AG04450 (cell line): ENCODE measurements at regions not wholly inside any gene's neighbourhood (a gene's known extent, or its start where the extent isn't known, plus 50 kb on each side); places are given as distances from the start of the nearest gene placed in this dataset.
"Not testable (repeated sequence)": the region's sequence is repeated elsewhere in the genome, so short reads cannot be mapped to it uniquely, and the experiment has no call there.

ENCODE experiments used
- CTCF ChIA-PET: fragments of 300-600, 350-600 bp; formaldehyde crosslinking; extraction: SDS; loops from one replicate; lab custom pipeline; 2022; ENCODE audit warnings: antibody characterized with exemption, inconsistent platforms; lab: Charles Lee
- POLR2A ChIA-PET: fragments of 350-600 bp; formaldehyde crosslinking; extraction: SDS; loops from one replicate; lab custom pipeline; 2021; ENCODE audit warnings: antibody characterized with exemption, inconsistent platforms; lab: Yijun Ruan, JAX
- DNase-seq: peaks from one replicate; pipeline ENCODE4 v3.0.0-alpha.2; 2011; ENCODE audit warnings: low read depth, low spot score
- H3K27ac ChIP-seq: one replicate; pipeline ENCODE4 v1.5.1; 2012; ENCODE audit warnings: low read depth, low read length, control low read depth
- H3K27me3 ChIP-seq: one replicate; pipeline ENCODE4 v1.6.0; 2012; ENCODE audit warnings: low read length; ENCODE audit not compliant: control insufficient read depth, insufficient read depth
- H3K4me3 ChIP-seq: 2 replicates; pipeline ENCODE4 v1.5.1; 2011; ENCODE audit warnings: mild to moderate bottlenecking, low read depth, low read length, control low read depth
- H3K9me3 ChIP-seq: 2 replicates; pipeline ENCODE4 v1.5.1; 2012; ENCODE audit warnings: low read length; ENCODE audit not compliant: control insufficient read depth, insufficient read depth
- CTCF ChIP-seq: IDR thresholded peaks from 2 replicates; pipeline ENCODE4 v1.5.1; 2011; ENCODE audit warnings: low read depth, low read length, control low read depth, inconsistent platforms

- POLR2A ChIA-PET = no interaction called here
- H3K27ac ChIP-seq = no peak overlapping the region
- H3K9me3 ChIP-seq = peaks cover 17% of the 10 kb centered on the region
- no peak for DNase-seq
- no peak for TF ChIP-seq CTCF
- no peak overlapping the region for H3K4me3 ChIP-seq
- H3K27me3 ChIP-seq = peaks cover 35% of the 10 kb centered on the region
- CTCF ChIA-PET = no interaction called here
These were observed 66.7 kb upstream of the ADGRL1 start for GRCh38 chr19:14272623-14273022.

DNA sequence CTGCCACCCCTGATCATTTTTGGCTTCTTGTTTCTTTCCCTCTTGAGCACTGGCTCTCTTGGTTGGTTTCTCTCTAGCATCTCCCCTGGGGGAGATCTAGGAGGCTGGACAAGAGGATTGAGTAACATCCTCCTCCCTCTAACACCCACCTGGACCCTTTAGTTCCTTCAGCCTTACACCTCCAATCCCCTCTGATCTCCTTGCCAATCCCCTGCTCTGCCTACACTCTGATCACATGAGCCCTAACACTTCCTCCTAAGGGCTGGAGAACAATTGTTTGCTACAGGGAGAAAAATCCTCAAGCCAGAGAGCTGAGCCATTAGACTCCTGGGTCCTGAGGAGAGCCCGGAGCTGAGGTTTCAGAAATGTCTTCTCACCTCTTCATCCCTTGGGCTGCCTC is 65.9 kb upstream of the ADGRL1 start:
- ChIA-PET CTCF (no interaction called here), POLR2A (no interaction called here)
- Histone ChIP-seq H3K4me3 (no peak overlapping the region), H3K27me3 (peaks cover 29% of the 10 kb centered on the region), H3K27ac (no peak overlapping the region), H3K9me3 (peaks cover 11% of the 10 kb centered on the region)
- DNase-seq = no peak
- TF ChIP-seq CTCF = no peak

GRCh38 chr19:14270557-14270956 is 64.6 kb upstream of the ADGRL1 start:
- POLR2A ChIA-PET, H3K9me3 ChIP-seq, H3K27ac ChIP-seq, H3K4me3 ChIP-seq, CTCF ChIA-PET, DNase-seq: not testable (repeated sequence)
- peaks cover 35% of the 10 kb centered on the region for H3K27me3 ChIP-seq

- ChIA-PET POLR2A (no interaction called here), CTCF (interaction anchor here (1.8 kb wide), 1 partner anchor 131 kb away, joined by 5 read pairs; the partner anchor contains the start of gene ASF1B)
- H3K27me3 ChIP-seq = peaks cover 36% of the 10 kb centered on the region
These were observed 61.3 kb upstream of the ADGRL1 start for GRCh38 chr19:14267224-14267741.

GRCh38 chr19:14266208-14266607 is 60.2 kb upstream of the ADGRL1 start:
- H3K4me3 ChIP-seq, H3K27ac ChIP-seq, DNase-seq, POLR2A ChIA-PET, H3K9me3 ChIP-seq: not testable (repeated sequence)
- CTCF ChIA-PET = interaction anchor here (1.5 to 1.8 kb wide), 2 partner anchors 66 to 130 kb away, joined by 4 to 5 read pairs; partner anchors contain the start of gene ASF1B
- H3K27me3 ChIP-seq = peaks cover 30% of the 10 kb centered on the region

More at GRCh38 chr19:14267224-14267741, 61.3 kb upstream of the ADGRL1 start:
- no peak overlapping the region for H3K4me3 ChIP-seq
- no peak for DNase-seq
- no peak for TF ChIP-seq CTCF
- no peak overlapping the region for H3K27ac ChIP-seq
- H3K9me3 ChIP-seq = no peaks in the 10 kb centered on the region

GRCh38 chr19:14265290-14266036 is 59.5 kb upstream of the ADGRL1 start:
- POLR2A ChIA-PET = no interaction called here
- Histone ChIP-seq H3K4me3 (no peak overlapping the region), H3K9me3 (no peaks in the 10 kb centered on the region), H3K27me3 (peaks cover 30% of the 10 kb centered on the region), H3K27ac (no peak overlapping the region)
- no peak for DNase-seq
- no peak for TF ChIP-seq CTCF
- CTCF ChIA-PET = interaction anchor here (1.5 to 1.8 kb wide), 2 partner anchors 65 to 129 kb away, joined by 4 to 5 read pairs; partner anchors contain the start of gene ASF1B

DNA sequence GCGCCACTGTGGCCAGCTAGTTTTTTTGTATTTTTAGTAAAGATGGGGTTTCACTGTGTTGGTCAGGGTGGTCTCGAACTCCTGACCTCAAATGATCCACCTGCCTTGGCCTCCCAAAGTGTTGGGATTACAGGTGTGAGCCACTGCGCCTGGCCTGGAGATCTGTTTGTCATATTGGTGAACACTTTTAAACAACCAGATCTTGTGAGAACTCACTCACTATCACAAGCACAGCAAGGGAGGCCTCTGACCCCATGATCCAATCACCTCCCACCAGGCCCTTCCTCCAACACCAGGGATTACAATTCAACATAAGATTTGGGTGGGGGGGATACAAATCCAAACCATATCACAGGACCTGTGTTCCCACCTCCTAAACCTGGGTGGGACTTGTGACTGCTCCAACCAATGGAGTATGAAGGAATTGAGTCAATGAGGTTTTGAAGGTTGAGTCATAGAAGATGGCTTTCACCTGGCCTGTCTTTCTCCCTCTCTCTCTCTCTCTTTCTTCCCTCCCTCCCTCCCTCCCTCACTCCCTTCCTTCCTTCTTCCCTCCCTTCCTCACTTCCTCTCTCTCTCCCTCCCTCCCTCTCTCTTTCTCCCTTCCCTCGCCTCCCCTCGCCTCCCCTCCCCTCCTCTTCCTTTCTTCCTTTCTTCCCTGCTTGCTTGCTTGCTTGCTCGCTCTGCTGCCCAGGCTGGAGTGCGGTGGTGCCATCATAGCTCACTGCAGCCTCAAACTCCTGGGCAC is 50.1 kb upstream of the ADGRL1 start:
- peaks cover 11% of the 10 kb centered on the region for H3K27me3 ChIP-seq
- H3K9me3 ChIP-seq, H3K27ac ChIP-seq, POLR2A ChIA-PET, H3K4me3 ChIP-seq, DNase-seq: not testable (repeated sequence)
- CTCF ChIA-PET = interaction anchor here (0.6 to 0.7 kb wide), 2 partner anchors 99 to 105 kb away, joined by 3 read pairs; no protein-coding TSS in a partner anchor
